H1 (cell line): ENCODE measurements at regions not wholly inside any gene's neighbourhood (a gene's known extent, or its start where the extent isn't known, plus 50 kb on each side); places are given as distances from the start of the nearest gene placed in this dataset.

Experiments
- CTCF ChIA-PET: fragments of 300-600 bp; sonication (Branson Sonifier 250); formaldehyde crosslinking; loops from one replicate; lab custom pipeline; 2021; ENCODE audit not compliant: partially characterized antibody; lab: Charles Lee
- POLR2A ChIA-PET: fragments of 300-600 bp; sonication (Branson Sonifier 250); formaldehyde crosslinking; loops from one replicate; lab custom pipeline; 2021; ENCODE audit warnings: inconsistent platforms; ENCODE audit not compliant: partially characterized antibody; lab: Charles Lee
- DNase-seq, 2 experiments: peaks; one replicate each; pipeline versions ENCODE4 v3.0.0 to v3.0.0-alpha.2; 2010 to 2022; ENCODE audit warnings: low spot score in 2 of 2, low read depth in 1 of 2, mixed read lengths in 1 of 2
- FAIRE-seq: peaks from 2 replicates; lab custom pipeline; 2011; peaks lifted over from hg19 to GRCh38; lab: Jason Lieb, UNC
- H2AFZ ChIP-seq: 2 replicates; pipeline ENCODE4 v1.8.1; 2012; ENCODE audit warnings: low read length, inconsistent platforms
- H2AK5ac ChIP-seq: 2 replicates; pipeline ENCODE4 v1.6.1; 2013; ENCODE audit warnings: low read depth, low read length
- H2BK120ac ChIP-seq: replicated peaks from 2 replicates; pipeline ENCODE3; 2013; ENCODE audit warnings: low read depth, low read length, inconsistent platforms
- H2BK12ac ChIP-seq: 2 replicates; pipeline ENCODE4 v1.6.1; 2013; ENCODE audit warnings: low read depth, low read length
- H2BK15ac ChIP-seq: 2 replicates; pipeline ENCODE4 v1.6.1; 2013; ENCODE audit warnings: low read length
- H2BK20ac ChIP-seq: 2 replicates; pipeline ENCODE4 v1.6.1; 2013; ENCODE audit warnings: low read length
- H2BK5ac ChIP-seq: 2 replicates; pipeline ENCODE4 v1.6.1; 2013; ENCODE audit warnings: low read depth, low read length
- H3K14ac ChIP-seq: 2 replicates; pipeline ENCODE4 v1.6.1; 2013; ENCODE audit warnings: inconsistent platforms; ENCODE audit not compliant: insufficient read length
- H3K18ac ChIP-seq: 2 replicates; pipeline ENCODE4 v1.6.1; 2013; ENCODE audit warnings: low read length; ENCODE audit errors: extremely low read depth
- H3K23ac ChIP-seq: 2 replicates; pipeline ENCODE4 v1.6.1; 2013; ENCODE audit warnings: inconsistent platforms; ENCODE audit not compliant: insufficient read length
- H3K23me2 ChIP-seq: 2 replicates; pipeline ENCODE4 v1.6.1; 2013; ENCODE audit warnings: low read depth, low read length
- H3K27ac ChIP-seq: 2 replicates; pipeline ENCODE4 v1.6.1; 2011; ENCODE audit warnings: low read depth, low read length, inconsistent platforms
- H3K27me3 ChIP-seq, 4 experiments: replicated peaks in 1 of 4; 1 replicate in 1 of 4; 2 replicates in 3 of 4; pipeline versions ENCODE4 v1.6.1 to v1.8.1; 2011 to 2013; ENCODE audit warnings: low read length in 3 of 4, mild to moderate bottlenecking in 3 of 4, inconsistent platforms in 2 of 4, mixed read lengths in 2 of 4, moderate library complexity in 1 of 4; ENCODE audit not compliant: control insufficient read depth in 3 of 4, insufficient read depth in 3 of 4; ENCODE audit errors: extremely low read depth in 1 of 4
- H3K36me3 ChIP-seq, 4 experiments: 2 replicates each; pipeline versions ENCODE4 v1.6.1 to v1.8.1; 2011 to 2013; ENCODE audit warnings: mild to moderate bottlenecking in 4 of 4, low read length in 3 of 4, moderate library complexity in 2 of 4, control low read depth in 1 of 4, inconsistent platforms in 1 of 4; ENCODE audit not compliant: insufficient read depth in 4 of 4, control insufficient read depth in 2 of 4
- H3K4ac ChIP-seq: replicated peaks from 2 replicates; pipeline ENCODE3; 2013; ENCODE audit warnings: low read length, low read depth, mixed read lengths, inconsistent platforms; ENCODE audit not compliant: insufficient read length
- H3K4me1 ChIP-seq, 4 experiments: replicated peaks in 1 of 4; 1 replicate in 1 of 4; 2 replicates in 3 of 4; pipeline versions ENCODE4 v1.6.1 to v1.8.1; 2011 to 2013; ENCODE audit warnings: low read length in 3 of 4, inconsistent platforms in 2 of 4, mixed read lengths in 1 of 4; ENCODE audit not compliant: insufficient read depth in 4 of 4, control insufficient read depth in 3 of 4
- H3K4me2 ChIP-seq, 2 experiments: 2 replicates each; pipeline versions ENCODE4 v1.6.1 to v1.8.1; 2011 to 2013; ENCODE audit warnings: low read depth in 2 of 2, low read length in 2 of 2, control low read depth in 1 of 2, inconsistent platforms in 1 of 2, mild to moderate bottlenecking in 1 of 2; ENCODE audit not compliant: insufficient read depth in 1 of 2
- H3K4me3 ChIP-seq, 4 experiments: fragments of 200-600, 300-600 bp in 1 of 4; sonication (generic), shearing (Covaris generic), sonication (Bioruptor Twin) in 1 of 4; 2 replicates each; pipeline versions ENCODE4 v1.5.1 to v1.8.1; 2011 to 2016; ENCODE audit warnings: low read length in 4 of 4, low read depth in 3 of 4, control low read depth in 2 of 4, inconsistent platforms in 2 of 4, mild to moderate bottlenecking in 2 of 4, mixed read lengths in 1 of 4, moderate library complexity in 1 of 4; ENCODE audit not compliant: insufficient read depth in 2 of 4; ENCODE audit errors: extremely low read depth in 1 of 4
- H3K56ac ChIP-seq: replicated peaks from 2 replicates; pipeline ENCODE3; 2013; ENCODE audit warnings: low read depth, mild to moderate bottlenecking, mixed read lengths, low read length, inconsistent platforms; ENCODE audit not compliant: insufficient read length
- H3K79me1 ChIP-seq: 2 replicates; pipeline ENCODE4 v1.6.1; 2013; ENCODE audit warnings: low read depth, low read length, control low read depth
- H3K79me2 ChIP-seq, 2 experiments: 2 replicates each; pipeline versions ENCODE4 v1.6.1 to v1.8.1; 2012 to 2013; ENCODE audit warnings: low read length in 2 of 2, mild to moderate bottlenecking in 2 of 2, inconsistent platforms in 1 of 2; ENCODE audit not compliant: insufficient read depth in 2 of 2, control insufficient read depth in 1 of 2
- H3K9ac ChIP-seq, 4 experiments: replicated peaks in 1 of 4; 1 replicate in 1 of 4; 2 replicates in 3 of 4; pipeline versions ENCODE4 v1.6.1 to v1.8.1; 2011 to 2013; ENCODE audit warnings: low read depth in 3 of 4, low read length in 3 of 4, control low read depth in 2 of 4, mild to moderate bottlenecking in 2 of 4, moderate library complexity in 2 of 4, inconsistent platforms in 1 of 4; ENCODE audit errors: extremely low read depth in 1 of 4
- H3K9me3 ChIP-seq, 2 experiments: 2 replicates each; pipeline versions ENCODE4 v1.6.1 to v1.8.1; 2012 to 2013; ENCODE audit warnings: mild to moderate bottlenecking in 2 of 2, moderate library complexity in 2 of 2, control low read depth in 1 of 2, inconsistent platforms in 1 of 2, low read depth in 1 of 2, low read length in 1 of 2, mixed read lengths in 1 of 2; ENCODE audit not compliant: insufficient read depth in 2 of 2
- H4K20me1 ChIP-seq, 2 experiments: replicated peaks in 1 of 2; 2 replicates each; pipeline versions ENCODE3 to v1.8.1; 2011 to 2013; ENCODE audit warnings: inconsistent platforms in 2 of 2, low read length in 2 of 2, mild to moderate bottlenecking in 1 of 2; ENCODE audit not compliant: insufficient read depth in 2 of 2, control insufficient read depth in 1 of 2
- H4K5ac ChIP-seq: 2 replicates; pipeline ENCODE4 v1.6.1; 2013; ENCODE audit warnings: low read length, low read depth, mixed read lengths, inconsistent platforms; ENCODE audit not compliant: insufficient read length
- H4K8ac ChIP-seq: 2 replicates; pipeline ENCODE4 v1.8.0; 2013; ENCODE audit warnings: mild to moderate bottlenecking, moderate library complexity, low read length, inconsistent platforms; ENCODE audit not compliant: insufficient read depth; ENCODE audit errors: extremely low read depth
- H4K91ac ChIP-seq: replicated peaks from 2 replicates; pipeline ENCODE3; 2013; ENCODE audit warnings: low read length, mixed read lengths, inconsistent platforms; ENCODE audit not compliant: insufficient read length
- ATF2 ChIP-seq: IDR thresholded peaks from 2 replicates; pipeline ENCODE4 v1.6.1; 2012; ENCODE audit warnings: low read length, inconsistent platforms
- CBX5 ChIP-seq: fragments of 300-800, 300-1000 bp; sonication (generic); IDR thresholded peaks from 2 replicates; pipeline ENCODE4 v1.7.1; 2016; ENCODE audit warnings: antibody characterized with exemption, low read length, low read depth
- CBX8 ChIP-seq: fragments of 300-800, 300-1000 bp; sonication (generic); IDR thresholded peaks from 2 replicates; pipeline ENCODE4 v1.7.1; 2016; ENCODE audit warnings: low read depth, low read length, borderline replicate concordance
- CHD1 ChIP-seq: IDR thresholded peaks from 2 replicates; pipeline ENCODE4 v1.6.1; 2012; ENCODE audit warnings: low read depth, low read length, improper control_type of control experiment
- CHD2 ChIP-seq: IDR thresholded peaks from 2 replicates; pipeline ENCODE4 v1.6.1; 2012; ENCODE audit warnings: low read length, improper control_type of control experiment
- CTBP2 ChIP-seq: IDR thresholded peaks from 2 replicates; pipeline ENCODE4 v1.7.0; 2011; ENCODE audit warnings: borderline replicate concordance, mild to moderate bottlenecking, moderate library complexity, mixed read lengths, low read length; ENCODE audit not compliant: insufficient read depth, insufficient read length
- HDAC2 ChIP-seq, 2 experiments: fragments of 300-600 bp in 1 of 2; sonication (generic) in 1 of 2; IDR thresholded peaks; 2 replicates each; pipeline ENCODE4 v1.6.1; 2011 to 2012; ENCODE audit warnings: low read depth in 2 of 2, low read length in 2 of 2, mild to moderate bottlenecking in 2 of 2, moderate library complexity in 2 of 2, borderline replicate concordance in 1 of 2, inconsistent platforms in 1 of 2
- JUND ChIP-seq: IDR thresholded peaks from 2 replicates; pipeline ENCODE4 v1.6.1; 2011; ENCODE audit warnings: mild to moderate bottlenecking, improper control_type of control experiment, low read length
- KDM4A ChIP-seq: IDR thresholded peaks from one replicate; pipeline ENCODE4 v1.7.1; 2012; ENCODE audit warnings: low read depth, mild to moderate bottlenecking, moderate library complexity, low read length, inconsistent platforms; ENCODE audit not compliant: severe bottlenecking
- MAFK ChIP-seq: IDR thresholded peaks from 2 replicates; pipeline ENCODE4 v1.6.1; 2012; ENCODE audit warnings: low read depth, mild to moderate bottlenecking, improper control_type of control experiment, low read length
- POU5F1 ChIP-seq: IDR thresholded peaks from 2 replicates; pipeline ENCODE4 v1.6.1; 2011; ENCODE audit warnings: low read depth, mild to moderate bottlenecking, low read length, moderate library complexity
- RBBP5 ChIP-seq: IDR thresholded peaks from 2 replicates; pipeline ENCODE4 v1.7.1; 2012; ENCODE audit warnings: low read depth, mild to moderate bottlenecking, inconsistent platforms, low read length, moderate library complexity, borderline replicate concordance
- SRF ChIP-seq: IDR thresholded peaks from 2 replicates; pipeline ENCODE4 v1.6.1; 2011; ENCODE audit warnings: mild to moderate bottlenecking, low read depth, low read length, moderate library complexity
- WGBS, 2 experiments: shearing (Covaris generic) in 1 of 2; methylation state at CpG; one replicate each; pipeline versions ENCODE4 v1.1.6 to v1.1.7; 2013 to 2015; ENCODE audit warnings: low lambda C conversion rate in 2 of 2, mixed read lengths in 2 of 2, inconsistent platforms in 1 of 2, low coverage in 1 of 2, missing lambda C conversion rate in 1 of 2; ENCODE audit not compliant: insufficient replicate concordance in 2 of 2, insufficient coverage in 1 of 2, insufficient read length in 1 of 2; ENCODE audit errors: extremely low coverage in 1 of 2, missing lambda C conversion rate in 1 of 2; 5-methylcytosine and 5-hydroxymethylcytosine counted together

- no peak overlapping the region for H4K5ac ChIP-seq
- WGBS, 2 experiments, result 88% methylated on average over 8 of the region's 8 CpGs; no CpG with 5 or more reads in 1 of the 2 experiments
- DNase-seq (no peak), FAIRE-seq (no peak)
- H3K23ac ChIP-seq, result no peak overlapping the region
- H3K23me2 ChIP-seq, result no peaks in the 10 kb centered on the region
- H2BK5ac ChIP-seq, result no peak overlapping the region
- no peaks in the 10 kb centered on the region for H3K79me1 ChIP-seq
- no peak overlapping the region for H4K8ac ChIP-seq
- H2AFZ ChIP-seq, result no peak overlapping the region
- POLR2A ChIA-PET, result no interaction called here
- CTCF ChIA-PET, result interaction anchor here (1.5 kb wide), 1 partner anchor 19 kb away, joined by 3 read pairs; no protein-coding TSS in a partner anchor
- H4K20me1 ChIP-seq, result no peaks in the 10 kb centered on the region
- no peak overlapping the region for H3K4me3 ChIP-seq
- no peak overlapping the region for H2BK12ac ChIP-seq
- no peak overlapping the region for H3K27ac ChIP-seq
- H2BK20ac ChIP-seq, result no peak overlapping the region
- no peak overlapping the region for H3K56ac ChIP-seq
- H3K18ac ChIP-seq, result no peak overlapping the region
- H3K4me2 ChIP-seq, result no peak overlapping the region
- no peaks in the 10 kb centered on the region for H3K36me3 ChIP-seq
- no peak overlapping the region for H4K91ac ChIP-seq
- no peaks in the 10 kb centered on the region for H3K9me3 ChIP-seq
- H2BK120ac ChIP-seq, result no peak overlapping the region
- H2BK15ac ChIP-seq, result no peak overlapping the region
- H3K14ac ChIP-seq, result no peak overlapping the region
- H3K9ac ChIP-seq, result no peak overlapping the region
- H2AK5ac ChIP-seq, result no peak overlapping the region
- H3K4ac ChIP-seq, result no peak overlapping the region
- H3K27me3 ChIP-seq, result no peaks in the 10 kb centered on the region
- H3K4me1 ChIP-seq, result no peaks in the 10 kb centered on the region; a peak in 1 of 7 replicates
- H3K79me2 ChIP-seq, result no peaks in the 10 kb centered on the region
- TF ChIP-seq MAFK (no peak), ATF2 (no peak), CBX5 (no peak), KDM4A (no peak), CBX8 (no peak), CHD1 (no peak), CHD2 (no peak), HDAC2 (IDR thresholded peaks at IDR 0.05; ENCODE audit: borderline replicate concordance in 1 of 2, low read depth in 2 of 2, low read length in 2 of 2) (no peak), SRF (no peak), CTBP2 (no peak), JUND (no peak), RBBP5 (no peak), POU5F1 (no peak)
Measured at GRCh38 chr10:129391464-129391863, 75.6 kb upstream of the MGMT start.
